GM12878 (cell line): ENCODE measurements at regions not wholly inside any gene's neighbourhood (a gene's known extent, or its start where the extent isn't known, plus 50 kb on each side); places are given as distances from the start of the nearest gene placed in this dataset.

ENCODE experiments used
- ATAC-seq: fragments of 200-7000 bp; cut with Tn5 transposase; 3 replicates; pipeline ENCODE4 v1.9.1; 2020; ENCODE audit warnings: mild to moderate bottlenecking, moderate library complexity
- BruUV-seq: library from RNA; stranded (reverse); fragments of 400-500 nt; replicated peaks from 2 replicates; lab custom pipeline; 2021; lab: Mats Ljungman, UMichigan
- CTCF ChIA-PET: fragments of 300-600 bp; sonication (Branson Sonifier 250); formaldehyde crosslinking; extraction: SDS; loops from one replicate; lab custom pipeline; 2021; ENCODE audit warnings: inconsistent platforms; lab: Yijun Ruan, JAX
- POLR2A ChIA-PET: fragments of 350-600 bp; formaldehyde crosslinking; extraction: SDS; loops from one replicate; lab custom pipeline; 2021; ENCODE audit warnings: inconsistent platforms; lab: Charles Lee
- RAD21 ChIA-PET: fragments of 300-600 bp; sonication (Branson Sonifier 250); formaldehyde crosslinking; loops from one replicate; lab custom pipeline; 2023; ENCODE audit warnings: antibody characterized with exemption; ENCODE audit not compliant: unreplicated experiment; lab: Charles Lee
- SMC1A ChIA-PET: fragments of 300-600 bp; sonication (Branson Sonifier 250); formaldehyde crosslinking; loops from one replicate; lab custom pipeline; 2023; ENCODE audit not compliant: unreplicated experiment, uncharacterized antibody; lab: Charles Lee
- DNase-seq: peaks from one replicate; pipeline ENCODE4 v3.0.0-alpha.2; 2011; ENCODE audit warnings: low read depth, low spot score
- FAIRE-seq: peaks from 3 replicates; lab custom pipeline; 2011; peaks lifted over from hg19 to GRCh38; lab: Jason Lieb, UNC
- H2AFZ ChIP-seq: 2 replicates; pipeline ENCODE4 v1.6.0; 2011; ENCODE audit warnings: low read depth, low read length, control low read depth; ENCODE audit not compliant: control insufficient read depth
- H3K27ac ChIP-seq: 2 replicates; pipeline ENCODE4 v1.5.1; 2011; ENCODE audit warnings: control low read depth; ENCODE audit not compliant: control insufficient read depth, insufficient read depth
- H3K27me3 ChIP-seq, 2 experiments: replicated peaks in 1 of 2; 2 replicates each; pipeline versions ENCODE4 v1.6.0 to v1.6.1; 2011; ENCODE audit warnings: low read length in 1 of 2; ENCODE audit not compliant: control insufficient read depth in 2 of 2, insufficient read depth in 2 of 2
- H3K36me3 ChIP-seq, 2 experiments: 2 replicates each; pipeline ENCODE4 v1.5.1; 2011; ENCODE audit warnings: low read length in 1 of 2; ENCODE audit not compliant: control insufficient read depth in 2 of 2, insufficient read depth in 2 of 2
- H3K4me1 ChIP-seq: 2 replicates; pipeline ENCODE4 v1.6.1; 2011; ENCODE audit warnings: mild to moderate bottlenecking, low read length, moderate library complexity, mixed read lengths; ENCODE audit not compliant: control insufficient read depth, insufficient read depth
- H3K4me2 ChIP-seq: 2 replicates; pipeline ENCODE4 v1.6.0; 2011; ENCODE audit warnings: control low read depth; ENCODE audit not compliant: control insufficient read depth, insufficient read depth
- H3K4me3 ChIP-seq: fragments of 200-600 bp; sonication (generic); 2 replicates; pipeline ENCODE4 v1.5.1; 2016
- H3K79me2 ChIP-seq: 2 replicates; pipeline ENCODE4 v1.6.0; 2011; ENCODE audit warnings: low read length; ENCODE audit not compliant: control insufficient read depth, insufficient read depth
- H3K9ac ChIP-seq: 2 replicates; pipeline ENCODE4 v1.8.0; 2011; ENCODE audit warnings: low read length, control low read depth, mixed read lengths; ENCODE audit not compliant: control insufficient read depth, insufficient read depth
- H3K9me3 ChIP-seq: replicated peaks from 3 replicates; pipeline ENCODE4 v1.5.1; 2011; ENCODE audit warnings: mild to moderate bottlenecking, low read length; ENCODE audit not compliant: control insufficient read depth, insufficient read depth
- H4K20me1 ChIP-seq: 2 replicates; pipeline ENCODE4 v1.6.0; 2011; ENCODE audit not compliant: control insufficient read depth, insufficient read depth
- BHLHE40 ChIP-seq, 2 experiments: fragments of 450-650 bp in 1 of 2; IDR thresholded peaks; 2 replicates each; pipeline ENCODE4 v1.6.1; 2011 to 2017; ENCODE audit warnings: low read depth in 2 of 2, borderline replicate concordance in 1 of 2, improper control_type of control experiment in 1 of 2, low read length in 1 of 2, mild to moderate bottlenecking in 1 of 2
- CHD1 ChIP-seq: IDR thresholded peaks from 2 replicates; pipeline ENCODE4 v1.6.1; 2012; ENCODE audit warnings: low read depth, low read length, improper control_type of control experiment
- CUX1 ChIP-seq: IDR thresholded peaks from 2 replicates; pipeline ENCODE4 v1.6.1; 2012; ENCODE audit warnings: improper control_type of control experiment, low read depth, low read length; ENCODE audit not compliant: insufficient replicate concordance
- LARP7 ChIP-seq: fragments of 450-650 bp; IDR thresholded peaks from 2 replicates; pipeline ENCODE4 v1.6.1; 2017; ENCODE audit warnings: mild to moderate bottlenecking
- NR2C2 ChIP-seq: IDR thresholded peaks from 2 replicates; pipeline ENCODE4 v1.6.1; 2011; ENCODE audit warnings: borderline replicate concordance, low read depth; ENCODE audit not compliant: control insufficient read depth, insufficient read length
- SREBF2 ChIP-seq: IDR thresholded peaks from 2 replicates; pipeline ENCODE4 v1.6.1; 2012; ENCODE audit warnings: mild to moderate bottlenecking, low read length
- TARDBP ChIP-seq: IDR thresholded peaks from 2 replicates; pipeline ENCODE4 v1.6.1; 2016; ENCODE audit warnings: borderline replicate concordance
- WGBS: methylation state at CpG from one replicate; pipeline ENCODE4 v1.1.6; 2016; ENCODE audit warnings: low lambda C conversion rate; ENCODE audit not compliant: insufficient replicate concordance, insufficient coverage; ENCODE audit errors: missing lambda C conversion rate; 5-methylcytosine and 5-hydroxymethylcytosine counted together
- in situ Hi-C: fragments of 300-500 bp; cut with MboI; formaldehyde crosslinking; loops from 9 replicates; pipeline ENCODE4 v1.14.3; 2018; ENCODE audit warnings: mixed read lengths
- intact Hi-C: fragments of 100-400 bp; cut with micrococcal nuclease; formaldehyde crosslinking; loops from one replicate; pipeline ENCODE4 v1.14.2; 2022; ENCODE audit not compliant: unreplicated experiment
- TF ChIP-seq, protein P1 (sequence below): IDR thresholded peaks from 2 replicates; pipeline ENCODE4 v1.6.1; 2011; ENCODE audit warnings: low read depth, mild to moderate bottlenecking, low read length, moderate library complexity, borderline replicate concordance; ENCODE audit errors: extremely low read depth

GRCh38 chr2:66236816-66237802 lies 197.8 kb upstream of the MEIS1 start:
- intact Hi-C loops (no loop called here), in situ Hi-C loops (no loop called here)
- Histone ChIP-seq H2AFZ (no peak overlapping the region), H3K36me3 (no peaks in the 10 kb centered on the region), H4K20me1 (no peaks in the 10 kb centered on the region), H3K9me3 (no peaks in the 10 kb centered on the region), H3K27me3 (no peaks in the 10 kb centered on the region), H3K9ac (no peak overlapping the region), H3K4me3 (no peak overlapping the region), H3K27ac (no peak overlapping the region), H3K4me1 (no peaks in the 10 kb centered on the region), H3K79me2 (no peaks in the 10 kb centered on the region), H3K4me2 (no peak overlapping the region)
- no peak for TF ChIP-seq TARDBP
- no peak for TF ChIP-seq LARP7
- no peak for TF ChIP-seq SREBF2
- no peak for TF ChIP-seq NR2C2
- TF ChIP-seq, protein P1, sequence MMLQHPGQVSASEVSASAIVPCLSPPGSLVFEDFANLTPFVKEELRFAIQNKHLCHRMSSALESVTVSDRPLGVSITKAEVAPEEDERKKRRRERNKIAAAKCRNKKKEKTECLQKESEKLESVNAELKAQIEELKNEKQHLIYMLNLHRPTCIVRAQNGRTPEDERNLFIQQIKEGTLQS = no peak
- TF ChIP-seq CHD1 = no peak
- TF ChIP-seq BHLHE40 (IDR thresholded peaks at IDR 0.05; ENCODE audit: borderline replicate concordance in 1 of 2, low read depth in 2 of 2, low read length in 1 of 2) = no peak
- TF ChIP-seq CUX1 = no peak
- 41% methylated on average over 18 of the region's 18 CpGs for WGBS
- BruUV-seq = no TSS peak
- ChIA-PET POLR2A (no interaction called here), RAD21 (no interaction called here), SMC1A (no interaction called here), CTCF (interaction anchor here (1.2 kb wide), 1 partner anchor 8 kb away, joined by 3 read pairs; no protein-coding TSS in a partner anchor)
- ATAC-seq (no peak), FAIRE-seq (no peak), DNase-seq (no peak)
